ENCODE measurements at regions not wholly inside any gene's neighbourhood (a gene's known extent, or its start where the extent isn't known, plus 50 kb on each side); places are given as distances from the start of the nearest gene placed in this dataset.

DNA sequence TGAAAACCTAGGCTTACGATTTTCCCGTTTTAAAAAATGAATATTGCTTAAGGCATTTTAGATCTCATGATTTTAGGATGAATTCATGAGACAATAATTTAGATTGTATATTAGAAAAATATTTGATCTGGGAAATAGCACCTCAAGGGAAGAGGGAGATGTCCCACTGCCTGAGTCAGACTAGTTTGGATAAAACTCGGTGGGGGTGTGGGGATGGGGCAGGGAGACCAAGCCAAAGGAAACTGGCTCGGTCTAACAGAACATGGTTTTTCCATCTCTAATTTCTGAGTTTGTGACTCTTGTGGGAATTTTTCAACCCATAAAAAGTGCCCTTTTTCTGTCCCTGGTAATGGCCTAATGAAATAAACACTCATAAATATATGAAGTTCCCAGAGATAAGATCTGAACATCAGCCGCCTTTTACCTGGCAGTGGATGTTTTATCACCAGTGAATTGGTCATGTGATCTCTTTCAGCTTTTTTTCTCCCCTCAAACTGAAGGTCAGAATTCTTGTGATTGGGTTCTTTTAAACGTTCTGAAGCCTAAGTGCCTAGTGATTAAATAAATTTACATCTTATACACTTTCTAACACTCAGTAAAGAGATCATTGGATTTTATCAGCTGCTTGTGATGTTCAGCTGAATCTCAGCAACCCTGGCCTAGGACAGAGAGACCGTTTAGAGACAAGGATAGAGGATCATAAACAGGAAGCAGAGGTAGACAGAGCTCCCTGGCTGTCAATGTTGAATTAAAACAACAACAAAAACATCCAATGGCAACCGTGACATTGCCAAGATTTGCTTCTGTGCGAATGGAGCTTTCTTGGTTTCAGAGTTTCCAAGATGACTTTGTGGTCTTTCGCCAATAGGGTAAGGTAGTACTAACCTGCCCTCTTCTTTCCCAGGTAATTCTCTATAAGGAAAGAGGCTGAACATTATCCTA is 1038.2 kb downstream of the MCTP2 start:
- no peak for DNase-seq

- DNase-seq = no peak
Measured at GRCh38 chr15:95274101-95274500, 1042.7 kb downstream of the MCTP2 start.

DNA sequence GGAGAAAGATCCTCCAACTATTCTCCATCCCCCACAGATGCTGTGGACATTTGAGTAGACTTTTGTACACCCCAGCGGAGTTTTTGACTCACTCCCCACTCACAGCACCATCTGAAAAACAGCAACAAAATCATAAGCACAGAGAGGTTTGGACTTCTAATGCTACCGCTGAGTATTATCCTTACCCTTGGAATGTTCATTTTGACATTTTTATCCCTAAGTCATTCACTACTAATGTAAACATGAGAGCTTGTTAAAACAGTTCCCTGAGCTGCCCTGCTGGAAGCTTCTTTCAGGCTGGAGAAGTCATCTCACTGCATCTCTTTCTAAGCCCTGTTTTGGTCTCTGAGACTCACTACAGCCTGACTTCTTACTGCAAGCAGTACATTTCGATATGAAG is 1045.9 kb downstream of the MCTP2 start:
- no peak for DNase-seq

GRCh38 chr15:95278532-95279245 is 1047.3 kb downstream of the MCTP2 start:
- no peak for DNase-seq

DNA sequence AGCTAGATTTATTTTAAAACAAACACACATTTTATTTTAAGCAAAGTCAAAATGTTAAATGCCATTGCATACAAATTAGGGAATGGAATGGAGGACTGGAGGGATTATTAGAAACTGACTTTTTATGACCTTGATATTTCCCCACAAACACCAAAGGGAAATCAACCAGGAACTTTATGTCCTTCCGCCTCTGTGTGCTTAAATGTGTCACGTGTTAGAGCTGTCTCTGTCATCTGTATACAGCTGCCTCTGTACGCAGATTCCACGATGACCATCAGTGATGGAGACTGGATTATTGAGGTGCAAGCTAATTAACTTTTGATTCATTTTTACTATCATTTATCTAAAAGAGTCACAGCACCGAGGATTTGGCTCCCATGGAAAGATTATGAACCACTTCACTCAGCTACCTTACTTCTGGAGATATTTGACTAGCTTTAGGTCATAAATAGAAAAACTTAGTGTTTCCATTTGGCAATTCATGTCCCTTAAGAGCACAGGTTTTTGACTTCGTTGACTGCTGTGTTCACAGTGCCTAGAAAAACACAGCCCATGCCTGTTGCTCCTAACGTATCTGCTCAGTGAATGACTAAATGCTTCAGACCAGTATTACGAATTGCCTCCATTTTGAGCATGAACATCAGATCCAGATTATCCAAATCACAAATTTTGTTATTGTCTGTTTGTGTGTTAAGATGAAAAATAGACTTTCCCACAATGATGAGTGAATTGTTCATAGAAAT is 1048.1 kb downstream of the MCTP2 start:
- DNase-seq = no peak

GRCh38 chr15:95280711-95281110 is 1049.3 kb downstream of the MCTP2 start:
- DNase-seq = no peak

DNA sequence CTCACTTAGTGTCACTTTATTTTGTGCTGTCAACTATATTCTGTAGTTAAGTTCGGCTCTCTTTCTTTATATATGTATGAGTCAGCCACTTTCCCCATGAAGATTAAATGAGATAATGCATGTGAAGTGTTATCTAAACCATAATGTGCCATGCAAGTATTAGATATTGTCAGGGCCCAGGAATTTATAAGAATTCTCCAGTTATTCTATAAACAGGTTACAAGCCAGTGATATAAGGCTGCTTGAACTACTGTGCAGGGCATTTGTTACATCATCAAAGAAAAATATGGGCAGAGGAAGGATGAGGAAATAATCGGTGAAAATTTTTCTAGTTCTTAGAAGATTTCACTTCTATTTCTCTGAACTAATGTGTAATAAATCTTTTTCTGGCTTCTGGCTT is 1049.0 kb upstream of the NR2F2 start:
- DNase-seq = no peak

- no peak for DNase-seq
Measured at GRCh38 chr15:95284492-95284891, 1046.0 kb upstream of the NR2F2 start.

DNA sequence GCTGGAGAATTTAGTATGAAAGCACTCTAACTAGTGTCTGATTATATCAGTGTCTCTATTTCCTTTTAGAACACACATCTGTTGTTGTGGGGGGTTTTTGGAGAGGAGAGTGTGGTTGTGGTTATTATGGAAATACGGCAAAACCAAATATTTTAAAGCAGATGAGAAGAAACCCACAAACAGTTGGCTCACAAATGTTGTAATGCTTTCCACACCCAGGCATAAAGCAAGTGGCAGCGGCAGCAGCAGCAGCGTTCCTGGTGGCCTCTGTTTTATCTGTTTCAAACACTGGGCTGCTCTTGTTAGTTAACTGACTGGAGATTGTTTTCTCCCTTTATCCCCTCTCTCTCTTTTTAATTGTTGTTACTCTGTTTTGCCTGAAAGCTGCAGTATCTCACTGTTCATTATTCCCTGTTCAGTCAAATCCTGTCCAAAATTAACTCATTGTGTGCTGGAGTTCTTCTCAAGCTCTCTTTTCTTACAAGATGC is 1045.5 kb upstream of the NR2F2 start:
- DNase-seq = no peak

DNA sequence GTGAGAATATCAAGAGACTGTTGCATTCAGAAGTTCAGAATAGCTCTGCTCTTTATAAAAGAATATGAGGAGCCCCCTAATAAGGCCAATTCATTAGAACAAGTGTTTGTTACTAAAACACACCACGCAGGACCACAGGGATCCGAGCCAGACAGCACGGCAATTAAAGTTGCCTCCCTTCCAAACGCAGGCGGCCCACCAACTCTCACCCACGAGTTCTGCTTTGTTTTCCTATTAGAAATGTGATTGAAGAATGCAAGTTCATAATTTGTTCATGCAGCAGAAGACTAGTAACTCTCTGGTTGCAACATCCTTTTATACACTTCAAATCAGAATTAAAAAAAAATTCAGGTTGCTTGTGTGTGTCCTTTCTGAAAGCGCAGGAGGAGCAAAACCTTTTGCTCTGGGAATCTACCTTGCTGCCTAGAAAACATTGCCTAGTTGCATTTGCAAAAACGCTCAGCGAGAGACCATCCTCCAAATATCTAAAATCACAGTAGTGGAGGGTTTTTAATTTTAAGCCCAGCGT is 1044.1 kb upstream of the NR2F2 start:
- no peak for DNase-seq

DNA sequence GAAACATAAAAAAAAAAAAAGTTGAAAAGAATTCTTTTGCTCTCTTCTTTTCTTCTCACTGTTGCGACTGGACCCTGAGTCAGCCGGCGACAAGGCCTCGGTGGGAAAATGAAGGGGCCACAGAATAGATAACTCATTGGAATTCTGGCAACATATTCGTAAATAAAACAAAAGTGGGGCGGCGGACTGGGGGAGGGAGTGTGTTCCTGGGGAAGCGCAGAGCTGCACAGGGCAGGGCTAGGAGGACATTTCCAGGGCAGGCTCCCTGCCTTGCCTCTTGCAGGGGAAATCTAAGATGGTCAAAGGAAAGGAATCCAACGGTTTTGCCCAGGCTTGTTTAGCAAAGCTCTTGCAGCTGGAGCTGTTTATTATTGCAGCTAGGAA is 1042.8 kb upstream of the NR2F2 start:
- DNase-seq = no peak

DNA sequence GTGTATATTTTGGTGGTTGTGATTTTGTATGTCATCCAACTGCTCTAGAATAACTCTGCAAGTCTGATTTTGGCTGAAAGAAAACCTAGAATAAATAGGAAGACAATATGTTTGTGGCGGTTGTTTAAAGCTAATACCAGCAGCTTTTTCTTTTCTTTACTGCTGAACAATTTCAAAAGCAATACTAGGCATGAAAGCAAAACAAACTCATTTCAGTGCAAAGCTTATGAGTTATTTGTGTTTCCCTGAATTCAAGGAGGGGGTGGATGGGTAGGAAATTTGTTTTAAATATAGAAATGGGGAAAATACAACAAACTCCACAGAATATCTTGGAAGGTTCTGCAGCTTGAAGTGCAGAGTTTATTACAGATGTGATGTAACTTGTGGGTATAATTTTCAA is 1041.9 kb upstream of the NR2F2 start:
- DNase-seq = no peak

DNA sequence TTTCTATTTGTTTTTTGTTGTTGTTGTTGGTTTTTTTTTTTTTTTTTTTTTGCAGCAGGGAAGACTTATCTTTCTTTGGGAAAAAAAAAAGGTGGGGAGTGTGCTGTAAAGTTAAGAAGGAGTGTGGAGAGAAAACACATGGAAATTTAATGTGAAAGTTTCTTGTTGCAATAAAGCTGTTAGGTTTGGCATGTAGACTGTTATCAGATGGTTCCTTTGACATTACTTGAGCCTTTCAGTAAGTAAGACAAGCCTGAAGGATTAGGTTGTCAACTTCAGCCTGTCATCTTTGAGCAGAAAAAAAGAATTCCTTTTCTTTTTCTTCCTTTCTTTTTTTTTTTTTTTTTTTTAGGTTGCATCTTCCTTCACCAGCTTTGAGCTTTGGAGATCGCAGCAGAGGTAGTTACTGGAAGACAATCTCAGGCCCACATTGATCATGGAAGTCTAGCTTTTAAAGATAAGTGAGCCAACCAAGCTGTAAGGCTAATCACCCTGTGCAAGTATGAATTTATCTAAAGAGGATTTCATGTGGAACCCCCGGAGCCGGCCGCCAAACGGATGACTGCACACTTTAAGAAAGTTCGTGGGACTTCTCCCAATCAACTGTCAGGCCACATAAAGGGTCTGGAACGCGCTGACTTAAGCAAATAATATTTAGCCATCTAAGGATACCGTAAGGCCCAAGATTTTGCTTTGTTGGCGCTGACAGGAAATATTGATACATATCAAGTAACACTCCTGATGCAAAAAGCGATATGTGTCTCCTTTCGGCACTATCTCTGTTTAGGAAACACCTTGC is 1040.1 kb upstream of the NR2F2 start:
- DNase-seq = no peak

DNA sequence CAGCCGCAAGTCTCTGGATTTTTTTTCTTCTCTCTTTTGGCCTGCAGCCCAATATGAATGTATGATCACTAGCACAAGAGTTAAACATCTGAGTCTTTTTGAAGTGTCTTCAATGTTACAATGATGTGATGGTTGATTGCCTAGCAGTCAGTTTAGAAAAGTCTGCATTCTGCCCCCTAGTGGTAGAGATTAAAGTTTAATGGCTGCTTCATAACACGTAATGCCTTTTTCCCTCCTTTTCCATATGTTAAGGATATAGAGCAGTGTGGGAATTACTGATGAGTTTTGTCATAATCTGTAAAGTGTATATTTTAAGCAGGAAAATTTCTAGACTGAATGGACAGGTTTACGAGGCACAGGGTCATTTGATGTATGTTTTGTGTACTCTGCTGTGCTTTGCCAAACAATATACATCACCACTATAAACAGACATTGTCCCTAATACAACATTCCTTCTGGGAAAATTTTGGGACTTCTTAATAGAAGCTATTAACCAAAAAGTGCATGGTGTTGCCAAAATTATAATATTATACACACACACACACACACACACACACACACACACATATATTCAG is 1038.5 kb upstream of the NR2F2 start:
- DNase-seq = peak; percentile 51

GRCh38 chr15:95292785-95293450 is 1037.6 kb upstream of the NR2F2 start:
- no peak for DNase-seq

- DNase-seq = no peak
Measured at GRCh38 chr15:95293456-95294031, 1037.0 kb upstream of the NR2F2 start.

GRCh38 chr15:95295363-95295762 is 1035.1 kb upstream of the NR2F2 start:
- DNase-seq = no peak

DNA sequence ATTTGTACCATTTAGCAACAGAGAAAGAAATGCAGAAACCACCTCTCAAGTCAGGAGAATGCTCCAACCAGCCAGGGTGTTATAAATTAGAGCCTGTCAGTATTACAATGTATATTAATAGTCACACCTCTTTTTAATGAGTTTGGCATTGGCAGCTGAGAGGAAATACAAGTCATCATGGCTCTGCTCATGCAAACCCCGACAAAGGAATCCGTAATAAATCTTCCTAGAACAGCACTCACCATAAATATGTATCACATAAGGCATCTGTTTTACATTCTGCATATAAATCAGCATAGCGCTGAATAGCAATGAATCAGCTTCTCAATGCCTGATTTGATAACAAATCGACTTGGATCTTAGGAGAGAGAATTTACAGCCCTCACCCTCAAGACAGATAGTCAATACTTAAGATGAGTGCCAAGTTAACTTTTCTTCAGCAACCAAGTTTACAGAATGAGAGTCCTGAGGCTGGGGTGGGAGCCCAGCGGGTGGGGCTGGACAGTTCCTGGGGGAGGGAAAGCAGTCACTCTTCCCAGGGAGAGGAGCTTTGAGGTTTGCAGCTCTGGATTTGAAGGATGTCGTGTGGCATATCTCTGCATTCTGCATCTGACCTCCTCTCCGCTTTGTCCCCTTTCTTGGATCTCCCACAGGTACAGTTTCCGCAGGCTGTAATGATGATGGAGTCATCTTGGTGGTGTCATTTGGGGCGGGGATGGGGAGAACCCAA is 1034.4 kb upstream of the NR2F2 start:
- no peak for DNase-seq

DNA sequence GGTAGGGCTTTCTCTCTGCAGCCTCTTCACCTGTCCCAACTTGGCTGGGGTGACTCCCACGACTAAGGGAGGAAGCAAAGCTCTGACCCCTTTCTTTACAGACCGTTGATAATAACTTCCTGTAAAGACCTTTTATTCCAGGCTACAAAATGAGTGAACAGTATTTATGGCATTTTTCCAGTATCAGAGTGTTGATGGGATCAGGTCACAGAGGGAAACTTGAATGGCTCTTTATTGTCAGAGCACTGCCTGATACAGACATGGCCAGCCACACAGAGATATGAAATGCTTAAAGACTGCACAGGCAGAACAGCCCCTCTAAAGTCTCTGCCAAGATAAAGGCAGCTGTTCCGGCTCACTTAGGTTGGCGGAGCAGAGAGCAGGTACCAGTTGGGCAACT is 1033.9 kb upstream of the NR2F2 start:
- DNase-seq = no peak

DNA sequence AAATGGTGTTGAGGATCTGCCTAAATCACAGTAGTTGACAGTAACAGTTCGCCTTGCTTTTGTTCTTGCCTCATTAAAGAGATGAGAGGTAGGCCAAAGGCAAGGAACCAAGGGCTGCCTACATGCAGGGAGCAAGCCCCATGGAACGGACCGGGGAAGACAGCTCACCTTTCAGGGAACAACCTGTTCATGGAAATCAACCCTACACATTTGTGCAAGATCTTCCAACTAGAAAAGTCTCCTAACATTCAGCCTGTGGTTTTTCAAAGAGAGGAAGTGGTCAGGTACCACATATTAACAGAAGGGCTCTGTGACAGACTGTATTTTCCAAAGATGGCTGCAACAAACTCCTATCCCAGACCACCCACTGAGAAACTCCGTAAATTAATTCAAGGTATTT is 1031.8 kb upstream of the NR2F2 start:
- no peak for DNase-seq
